GM13977 (cell line): ENCODE measurements at regions not wholly inside any gene's neighbourhood (a gene's known extent, or its start where the extent isn't known, plus 50 kb on each side); places are given as distances from the start of the nearest gene placed in this dataset.

Source experiments
- DNase-seq: peaks from one replicate; pipeline ENCODE4 v3.0.0; 2012; ENCODE audit warnings: low spot score
- CTCF ChIP-seq: IDR thresholded peaks from 2 replicates; pipeline ENCODE4 v1.5.1; 2012; ENCODE audit warnings: mild to moderate bottlenecking, control low read depth; ENCODE audit not compliant: insufficient read depth; ENCODE audit errors: extremely low read depth, missing control alignments
- in situ Hi-C: fragments of 300-500 bp; cut with MboI; formaldehyde crosslinking; loops from one replicate; pipeline ENCODE4 v1.12.0; 2022; ENCODE audit warnings: low sequenced_read_pairs, low pct_unique_long_range_greater_than_20kb, mixed read lengths, inconsistent platforms; ENCODE audit not compliant: unreplicated experiment

- in situ Hi-C loops: no loop called here
- DNase-seq: no peak
- TF ChIP-seq CTCF: no peak
Observed at GRCh38 chr7:124375391-124375790, 342.5 kb upstream of the TMEM229A start.

- in situ Hi-C loops: no loop called here
- no peak for DNase-seq
- no peak for TF ChIP-seq CTCF
Observed at GRCh38 chr7:124369310-124369709, 336.4 kb upstream of the TMEM229A start.

GRCh38 chr7:124366118-124366517 lies 333.3 kb upstream of the TMEM229A start:
- no peak for TF ChIP-seq CTCF
- in situ Hi-C loops: no loop called here
- DNase-seq: no peak

GRCh38 chr7:124364283-124364682 lies 331.4 kb upstream of the TMEM229A start:
- no peak for TF ChIP-seq CTCF
- in situ Hi-C loops: no loop called here
- DNase-seq: no peak

- in situ Hi-C loops: no loop called here
- DNase-seq: no peak
- no peak for TF ChIP-seq CTCF
Observed at GRCh38 chr7:124354201-124354600, 321.3 kb upstream of the TMEM229A start.

- no peak for DNase-seq
- in situ Hi-C loops: no loop called here
- no peak for TF ChIP-seq CTCF
Observed at GRCh38 chr7:124351950-124352349, 319.1 kb upstream of the TMEM229A start.

GRCh38 chr7:124349443-124349842 lies 316.6 kb upstream of the TMEM229A start:
- no peak for TF ChIP-seq CTCF
- no peak for DNase-seq
- in situ Hi-C loops: no loop called here
